ENCODE measurements at regions not wholly inside any gene's neighbourhood (a gene's known extent, or its start where the extent isn't known, plus 50 kb on each side); places are given as distances from the start of the nearest gene placed in this dataset.

DNA sequence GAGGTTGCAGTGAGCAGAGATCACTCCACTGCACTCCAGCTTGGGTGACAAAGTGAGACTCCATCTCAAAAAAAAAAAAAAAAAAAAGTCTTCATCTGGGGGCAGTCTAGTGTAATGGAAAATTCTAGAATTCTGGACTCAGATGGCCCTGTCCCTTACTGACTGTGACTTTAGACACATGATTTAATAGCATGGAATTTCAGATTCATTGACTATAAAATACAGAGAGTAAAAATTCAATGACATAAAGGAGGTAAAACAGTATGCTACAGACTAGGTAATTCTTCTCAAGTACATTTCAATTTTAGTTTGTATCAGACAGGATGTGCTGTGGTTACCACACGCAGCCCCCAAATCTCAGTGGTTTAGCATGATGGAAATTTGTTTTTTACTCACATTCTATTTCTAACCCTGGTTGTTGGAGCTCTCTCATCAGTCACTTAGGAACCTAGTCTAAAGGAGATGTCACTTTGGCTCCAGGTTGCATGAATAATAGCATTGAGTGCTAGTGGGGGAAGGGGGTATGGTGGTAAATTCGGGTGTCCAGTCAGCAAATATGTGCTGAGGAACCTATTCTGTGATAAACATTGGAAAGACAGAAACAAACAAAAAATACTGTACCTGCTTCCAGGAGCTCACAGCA, 444.0 kb downstream of the XYLT1 start:
- TF ChIP-seq, protein P1, sequence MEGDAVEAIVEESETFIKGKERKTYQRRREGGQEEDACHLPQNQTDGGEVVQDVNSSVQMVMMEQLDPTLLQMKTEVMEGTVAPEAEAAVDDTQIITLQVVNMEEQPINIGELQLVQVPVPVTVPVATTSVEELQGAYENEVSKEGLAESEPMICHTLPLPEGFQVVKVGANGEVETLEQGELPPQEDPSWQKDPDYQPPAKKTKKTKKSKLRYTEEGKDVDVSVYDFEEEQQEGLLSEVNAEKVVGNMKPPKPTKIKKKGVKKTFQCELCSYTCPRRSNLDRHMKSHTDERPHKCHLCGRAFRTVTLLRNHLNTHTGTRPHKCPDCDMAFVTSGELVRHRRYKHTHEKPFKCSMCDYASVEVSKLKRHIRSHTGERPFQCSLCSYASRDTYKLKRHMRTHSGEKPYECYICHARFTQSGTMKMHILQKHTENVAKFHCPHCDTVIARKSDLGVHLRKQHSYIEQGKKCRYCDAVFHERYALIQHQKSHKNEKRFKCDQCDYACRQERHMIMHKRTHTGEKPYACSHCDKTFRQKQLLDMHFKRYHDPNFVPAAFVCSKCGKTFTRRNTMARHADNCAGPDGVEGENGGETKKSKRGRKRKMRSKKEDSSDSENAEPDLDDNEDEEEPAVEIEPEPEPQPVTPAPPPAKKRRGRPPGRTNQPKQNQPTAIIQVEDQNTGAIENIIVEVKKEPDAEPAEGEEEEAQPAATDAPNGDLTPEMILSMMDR (IDR thresholded peaks at IDR 0.05): no peak
- no peak for TF ChIP-seq ZFX (IDR thresholded peaks at IDR 0.05; ENCODE audit: borderline replicate concordance)
